ENCODE measurements at regions not wholly inside any gene's neighbourhood (a gene's known extent, or its start where the extent isn't known, plus 50 kb on each side); places are given as distances from the start of the nearest gene placed in this dataset.

DNA sequence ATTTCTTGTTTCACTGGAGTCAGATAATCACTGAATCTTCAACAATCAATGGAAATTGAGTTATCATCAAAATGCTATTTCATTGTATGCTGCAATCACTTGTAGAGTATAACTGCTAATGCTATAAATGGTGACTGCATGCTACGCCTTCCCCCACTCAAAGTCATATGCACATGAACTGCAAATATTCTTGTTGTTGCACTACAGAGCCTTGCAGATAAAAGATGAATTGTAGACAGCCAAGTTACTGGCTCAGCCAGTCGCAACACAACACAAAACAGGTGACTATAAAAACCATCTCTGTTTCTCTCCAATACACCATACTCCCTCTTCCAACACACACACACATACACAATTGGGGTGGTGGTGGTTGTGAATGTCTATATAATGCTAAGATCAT, 171.0 kb upstream of the HMGA2 start:
- Histone ChIP-seq H3K9me3 (ENCODE audit: control insufficient read depth in 2 of 3, insufficient read depth in 1 of 3, low read length in 3 of 3) (no peaks in the 10 kb centered on the region), H3K4me1 (ENCODE audit: control insufficient read depth in 2 of 3, insufficient read depth in 2 of 3, low read depth in 1 of 3, low read length in 3 of 3) (no peaks in the 10 kb centered on the region), H3K4me3 (ENCODE audit: low read length in 3 of 3) (no peak overlapping the region), H3K27ac (ENCODE audit: low read depth in 2 of 2, low read length in 2 of 2) (no peak overlapping the region), H3K36me3 (ENCODE audit: control insufficient read depth in 2 of 3, insufficient read depth in 3 of 3, low read length in 3 of 3) (no peaks in the 10 kb centered on the region), H3K9ac (ENCODE audit: low read length in 3 of 3) (no peak overlapping the region), H3K27me3 (ENCODE audit: control insufficient read depth, insufficient read depth, low read length) (no peaks in the 10 kb centered on the region)
- FAIRE-seq (no peak), DNase-seq (no peak)
- TF ChIP-seq, protein P1, sequence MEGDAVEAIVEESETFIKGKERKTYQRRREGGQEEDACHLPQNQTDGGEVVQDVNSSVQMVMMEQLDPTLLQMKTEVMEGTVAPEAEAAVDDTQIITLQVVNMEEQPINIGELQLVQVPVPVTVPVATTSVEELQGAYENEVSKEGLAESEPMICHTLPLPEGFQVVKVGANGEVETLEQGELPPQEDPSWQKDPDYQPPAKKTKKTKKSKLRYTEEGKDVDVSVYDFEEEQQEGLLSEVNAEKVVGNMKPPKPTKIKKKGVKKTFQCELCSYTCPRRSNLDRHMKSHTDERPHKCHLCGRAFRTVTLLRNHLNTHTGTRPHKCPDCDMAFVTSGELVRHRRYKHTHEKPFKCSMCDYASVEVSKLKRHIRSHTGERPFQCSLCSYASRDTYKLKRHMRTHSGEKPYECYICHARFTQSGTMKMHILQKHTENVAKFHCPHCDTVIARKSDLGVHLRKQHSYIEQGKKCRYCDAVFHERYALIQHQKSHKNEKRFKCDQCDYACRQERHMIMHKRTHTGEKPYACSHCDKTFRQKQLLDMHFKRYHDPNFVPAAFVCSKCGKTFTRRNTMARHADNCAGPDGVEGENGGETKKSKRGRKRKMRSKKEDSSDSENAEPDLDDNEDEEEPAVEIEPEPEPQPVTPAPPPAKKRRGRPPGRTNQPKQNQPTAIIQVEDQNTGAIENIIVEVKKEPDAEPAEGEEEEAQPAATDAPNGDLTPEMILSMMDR (IDR thresholded peaks at IDR 0.05; ENCODE audit: borderline replicate concordance, extremely low read depth, insufficient read depth): no peak
- intact Hi-C loops (cut with DNase I): no loop called here

DNA sequence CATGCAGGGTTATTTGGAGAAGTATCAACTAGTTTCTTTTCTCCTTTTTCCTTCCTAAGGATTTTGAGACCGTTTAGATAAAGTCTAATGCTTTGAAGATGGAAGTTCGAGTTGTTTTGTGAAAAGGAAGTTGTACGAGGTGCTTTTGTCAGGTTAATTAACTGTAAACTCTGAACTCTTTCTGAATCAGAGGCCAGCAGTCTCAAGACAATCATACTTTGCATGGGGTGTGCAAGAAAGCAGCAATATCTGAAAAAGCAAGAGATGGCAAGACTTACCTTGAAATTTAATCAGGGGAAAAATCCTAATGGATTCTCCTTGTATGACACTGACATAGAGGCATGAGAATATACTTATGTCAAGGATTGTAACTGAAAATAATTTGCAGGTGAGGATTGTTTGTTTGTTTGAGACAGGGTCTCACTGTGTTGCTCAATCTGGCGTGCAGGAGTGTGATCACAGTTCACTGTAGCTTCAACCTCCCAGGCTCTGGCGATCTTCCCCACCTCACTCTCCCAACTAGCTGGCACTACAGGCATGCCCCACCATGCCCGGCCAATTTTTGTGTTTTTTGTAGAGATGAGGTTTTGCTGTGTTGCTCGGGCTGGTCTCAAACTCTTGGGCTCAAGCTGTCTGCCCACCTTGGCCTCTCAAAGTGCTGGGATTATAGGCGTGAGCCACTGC, 170.2 kb upstream of the HMGA2 start:
- Histone ChIP-seq H3K27me3 (ENCODE audit: control insufficient read depth, insufficient read depth, low read length) (no peaks in the 10 kb centered on the region), H3K27ac (ENCODE audit: low read depth in 2 of 2, low read length in 2 of 2) (no peak overlapping the region), H3K9me3 (ENCODE audit: control insufficient read depth in 2 of 3, insufficient read depth in 1 of 3, low read length in 3 of 3) (no peaks in the 10 kb centered on the region), H3K36me3 (ENCODE audit: control insufficient read depth in 2 of 3, insufficient read depth in 3 of 3, low read length in 3 of 3) (no peaks in the 10 kb centered on the region), H3K4me3 (ENCODE audit: low read length in 3 of 3) (no peak overlapping the region), H3K9ac (ENCODE audit: low read length in 3 of 3) (no peak overlapping the region), H3K4me1 (ENCODE audit: control insufficient read depth in 2 of 3, insufficient read depth in 2 of 3, low read depth in 1 of 3, low read length in 3 of 3) (no peaks in the 10 kb centered on the region)
- DNase-seq (no peak), FAIRE-seq (no peak)
- TF ChIP-seq, protein P1 (IDR thresholded peaks at IDR 0.05; ENCODE audit: borderline replicate concordance, extremely low read depth, insufficient read depth): no peak
- intact Hi-C loops (cut with DNase I): no loop called here

DNA sequence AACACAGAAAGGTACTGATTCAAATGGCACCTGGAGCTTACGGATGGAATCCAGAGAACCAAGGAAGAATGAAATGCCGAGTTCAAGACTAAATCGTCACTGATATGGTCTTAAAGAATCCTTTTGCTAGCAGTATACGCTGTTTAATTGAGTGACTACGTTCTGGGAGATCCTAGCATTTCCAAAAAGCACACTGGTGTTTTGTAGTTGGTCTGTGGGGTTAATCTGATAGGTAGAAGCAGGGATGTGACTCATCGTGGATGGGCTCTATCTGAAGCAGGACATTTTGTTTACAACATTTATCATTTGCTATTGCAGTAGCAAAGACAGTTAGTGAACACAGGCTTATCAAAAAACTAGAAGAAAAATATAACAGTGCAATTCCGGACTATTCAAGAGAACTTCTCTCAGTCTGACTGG, 169.2 kb upstream of the HMGA2 start:
- Histone ChIP-seq H3K9me3 (ENCODE audit: control insufficient read depth in 2 of 3, insufficient read depth in 1 of 3, low read length in 3 of 3) (no peaks in the 10 kb centered on the region), H3K9ac (ENCODE audit: low read length in 3 of 3) (no peak overlapping the region), H3K27ac (ENCODE audit: low read depth in 2 of 2, low read length in 2 of 2) (no peak overlapping the region), H3K4me1 (ENCODE audit: control insufficient read depth in 2 of 3, insufficient read depth in 2 of 3, low read depth in 1 of 3, low read length in 3 of 3) (no peaks in the 10 kb centered on the region), H3K4me3 (ENCODE audit: low read length in 3 of 3) (no peak overlapping the region), H3K36me3 (ENCODE audit: control insufficient read depth in 2 of 3, insufficient read depth in 3 of 3, low read length in 3 of 3) (no peaks in the 10 kb centered on the region), H3K27me3 (ENCODE audit: control insufficient read depth, insufficient read depth, low read length) (no peaks in the 10 kb centered on the region)
- FAIRE-seq (no peak), DNase-seq (no peak)
- intact Hi-C loops (cut with DNase I): no loop called here
- TF ChIP-seq, protein P1 (IDR thresholded peaks at IDR 0.05; ENCODE audit: borderline replicate concordance, extremely low read depth, insufficient read depth): no peak
